KG1 (cell line): ENCODE measurements at regions not wholly inside any gene's neighbourhood (a gene's known extent, or its start where the extent isn't known, plus 50 kb on each side); places are given as distances from the start of the nearest gene placed in this dataset.

Experiments
- DNase-seq: peaks from one replicate; lab custom pipeline; 2025; lab: John Stamatoyannopoulos, UW

GRCh38 chr6:90967471-90967870 is 380.6 kb upstream of the MAP3K7 start:
- DNase-seq = no peak

GRCh38 chr6:90960324-90960723 is 373.5 kb upstream of the MAP3K7 start:
- no peak for DNase-seq

GRCh38 chr6:90955246-90955645 is 368.4 kb upstream of the MAP3K7 start:
- DNase-seq = no peak

GRCh38 chr6:90953405-90954161 is 366.7 kb upstream of the MAP3K7 start:
- no peak for DNase-seq

- no peak for DNase-seq
Observed at GRCh38 chr6:90952176-90952575, 365.3 kb upstream of the MAP3K7 start.

GRCh38 chr6:90948540-90948939 is 361.7 kb upstream of the MAP3K7 start:
- DNase-seq = no peak

GRCh38 chr6:90947184-90948064 is 360.6 kb upstream of the MAP3K7 start:
- DNase-seq = no peak

GRCh38 chr6:90941885-90942284 is 355.0 kb upstream of the MAP3K7 start:
- no peak for DNase-seq

GRCh38 chr6:90940812-90941481 is 354.1 kb upstream of the MAP3K7 start:
- DNase-seq = peak; percentile 26

- DNase-seq = no peak
Observed at GRCh38 chr6:90939906-90940305, 353.0 kb upstream of the MAP3K7 start.

- DNase-seq = no peak
Observed at GRCh38 chr6:90938122-90938521, 351.2 kb upstream of the MAP3K7 start.

GRCh38 chr6:90936286-90936685 is 349.4 kb upstream of the MAP3K7 start:
- no peak for DNase-seq

GRCh38 chr6:90934966-90935365 is 348.1 kb upstream of the MAP3K7 start:
- no peak for DNase-seq

- DNase-seq = no peak
Observed at GRCh38 chr6:90934081-90934480, 347.2 kb upstream of the MAP3K7 start.

- DNase-seq = no peak
Observed at GRCh38 chr6:90932351-90932750, 345.5 kb upstream of the MAP3K7 start.

GRCh38 chr6:90928051-90928450 is 341.2 kb upstream of the MAP3K7 start:
- DNase-seq = no peak

GRCh38 chr6:90925726-90926125 is 338.9 kb upstream of the MAP3K7 start:
- DNase-seq = no peak

- DNase-seq = no peak
Observed at GRCh38 chr6:90922325-90922724, 335.5 kb upstream of the MAP3K7 start.

GRCh38 chr6:90918361-90918760 is 331.5 kb upstream of the MAP3K7 start:
- peak; percentile 31 for DNase-seq

- DNase-seq = no peak
Observed at GRCh38 chr6:90917376-90917775, 330.5 kb upstream of the MAP3K7 start.

- no peak for DNase-seq
Observed at GRCh38 chr6:90916968-90917367, 330.1 kb upstream of the MAP3K7 start.

GRCh38 chr6:90915224-90915915 is 328.5 kb upstream of the MAP3K7 start:
- no peak for DNase-seq
